Endothelial cell of umbilical vein (primary cell): ENCODE measurements at regions not wholly inside any gene's neighbourhood (a gene's known extent, or its start where the extent isn't known, plus 50 kb on each side); places are given as distances from the start of the nearest gene placed in this dataset.

Experiments used
- BruUV-seq: library from RNA; stranded (reverse); fragments of 400-500 nt; replicated peaks from 2 replicates; lab custom pipeline; 2021; lab: Mats Ljungman, UMichigan
- CTCF ChIA-PET: fragments of 300-600, 350-600 bp; sonication (Branson Sonifier 250); formaldehyde crosslinking; loops from one replicate; lab custom pipeline; 2021; ENCODE audit warnings: antibody characterized with exemption, inconsistent platforms; lab: Charles Lee
- POLR2A ChIA-PET: fragments of 300-600, 350-600 bp; sonication (Branson Sonifier 250); formaldehyde crosslinking; loops from one replicate; lab custom pipeline; 2021; ENCODE audit warnings: antibody characterized with exemption, inconsistent platforms; lab: Charles Lee
- DNase-seq: peaks from one replicate; pipeline ENCODE4 v3.0.0-alpha.2; 2011; ENCODE audit warnings: low read depth, low spot score
- FAIRE-seq: peaks from 2 replicates; lab custom pipeline; 2011; peaks lifted over from hg19 to GRCh38; lab: Jason Lieb, UNC
- H2AFZ ChIP-seq: 2 replicates; pipeline ENCODE4 v1.6.0; 2012; ENCODE audit warnings: low read depth, low read length, control low read depth, inconsistent platforms
- H3K27ac ChIP-seq: 2 replicates; pipeline ENCODE4 v1.5.1; 2011; ENCODE audit warnings: low read depth, mild to moderate bottlenecking, control low read depth, low read length, moderate library complexity; ENCODE audit not compliant: insufficient read depth
- H3K27me3 ChIP-seq, 2 experiments: 2 replicates each; pipeline versions ENCODE4 v1.6.0 to v1.6.1; 2011; ENCODE audit warnings: low read length in 2 of 2, mixed read lengths in 1 of 2; ENCODE audit not compliant: control insufficient read depth in 2 of 2, insufficient read depth in 2 of 2
- H3K36me3 ChIP-seq, 2 experiments: 2 replicates in 1 of 2; 3 replicates in 1 of 2; pipeline ENCODE4 v1.5.1; 2011; ENCODE audit warnings: low read length in 2 of 2, mild to moderate bottlenecking in 1 of 2, moderate library complexity in 1 of 2; ENCODE audit not compliant: control insufficient read depth in 2 of 2, insufficient read depth in 2 of 2; ENCODE audit errors: extremely low read depth in 1 of 2
- H3K4me1 ChIP-seq: 3 replicates; pipeline ENCODE4 v1.5.1; 2011; ENCODE audit warnings: mild to moderate bottlenecking, low read length; ENCODE audit not compliant: control insufficient read depth, insufficient read depth; ENCODE audit errors: extremely low read depth
- H3K4me2 ChIP-seq: 2 replicates; pipeline ENCODE4 v1.6.1; 2011; ENCODE audit warnings: low read length, control low read depth, mixed read lengths; ENCODE audit not compliant: insufficient read depth
- H3K4me3 ChIP-seq, 3 experiments: fragments of 200-600 bp in 1 of 3; sonication (generic), shearing (Covaris generic) in 1 of 3; replicated peaks in 1 of 3; 2 replicates each; pipeline ENCODE4 v1.5.1; 2011 to 2016; ENCODE audit warnings: control low read depth in 3 of 3, low read length in 3 of 3, mild to moderate bottlenecking in 2 of 3, inconsistent platforms in 1 of 3, low read depth in 1 of 3, moderate library complexity in 1 of 3; ENCODE audit not compliant: insufficient read depth in 1 of 3
- H3K79me2 ChIP-seq: 2 replicates; pipeline ENCODE4 v1.6.0; 2012; ENCODE audit warnings: low read length, inconsistent platforms; ENCODE audit not compliant: control insufficient read depth, insufficient read depth
- H3K9ac ChIP-seq: replicated peaks from 2 replicates; pipeline ENCODE3; 2011; ENCODE audit warnings: low read length, control low read depth; ENCODE audit not compliant: insufficient read depth; ENCODE audit errors: extremely low read depth
- H3K9me1 ChIP-seq: replicated peaks from 3 replicates; pipeline ENCODE4 v1.6.0; 2011; ENCODE audit warnings: mild to moderate bottlenecking, low read length; ENCODE audit not compliant: control insufficient read depth, insufficient read depth; ENCODE audit errors: extremely low read depth
- H3K9me3 ChIP-seq: replicated peaks from 2 replicates; pipeline ENCODE4 v1.5.1; 2012; ENCODE audit warnings: low read length, inconsistent platforms; ENCODE audit not compliant: control insufficient read depth, insufficient read depth
- H4K20me1 ChIP-seq: replicated peaks from 2 replicates; pipeline ENCODE3; 2011; ENCODE audit warnings: mild to moderate bottlenecking, low read length; ENCODE audit not compliant: control insufficient read depth, insufficient read depth; ENCODE audit errors: extremely low read depth
- CTCF ChIP-seq, 2 donors: IDR thresholded peaks; 1 replicate in 1 of 2; 2 replicates in 1 of 2; pipeline ENCODE4 v1.5.1; 2011; ENCODE audit warnings: low read length in 2 of 2, mild to moderate bottlenecking in 2 of 2, moderate library complexity in 2 of 2, control low read depth in 1 of 2, inconsistent platforms in 1 of 2, low read depth in 1 of 2; ENCODE audit not compliant: insufficient read depth in 1 of 2; ENCODE audit errors: extremely low read depth in 1 of 2
- FOS ChIP-seq: IDR thresholded peaks from 2 replicates; pipeline ENCODE4 v1.6.1; 2011; ENCODE audit warnings: mild to moderate bottlenecking, low read length, moderate library complexity, borderline replicate concordance; ENCODE audit not compliant: insufficient read depth
- GATA2 ChIP-seq: IDR thresholded peaks from 2 replicates; pipeline ENCODE4 v1.7.0; 2011; ENCODE audit warnings: low read depth, mild to moderate bottlenecking, moderate library complexity, mixed read lengths, low read length; ENCODE audit not compliant: insufficient read length, insufficient read depth
- JUN ChIP-seq: IDR thresholded peaks from 2 replicates; pipeline ENCODE4 v1.6.1; 2011; ENCODE audit warnings: borderline replicate concordance, low read depth; ENCODE audit not compliant: insufficient read length, insufficient read depth
- MYC ChIP-seq: IDR thresholded peaks from one replicate; pipeline ENCODE4 v1.6.1; 2011; ENCODE audit warnings: mild to moderate bottlenecking, low read depth, low read length
- POLR2A ChIP-seq: IDR thresholded peaks from 2 replicates; pipeline ENCODE4 v1.6.1; 2012; ENCODE audit warnings: low read depth, mild to moderate bottlenecking, control low read depth, low read length
- dilution Hi-C: fragments of 300-500 bp; cut with MboI; formaldehyde crosslinking; loops from one replicate; pipeline ENCODE4 v1.15.0; 2019; ENCODE audit warnings: low sequenced_read_pairs; ENCODE audit not compliant: extremely low pct_ligation_motif_present
- intact Hi-C: fragments of 100-400 bp; cut with micrococcal nuclease; formaldehyde crosslinking; loops from one replicate; pipeline ENCODE4 v1.10.0; 2022

- no peaks in the 10 kb centered on the region for H3K9me1 ChIP-seq
- no peaks in the 10 kb centered on the region for H3K9me3 ChIP-seq
- no peak overlapping the region for H3K27ac ChIP-seq
- no peaks in the 10 kb centered on the region for H4K20me1 ChIP-seq
- intact Hi-C loops = loop anchor here (2.0 to 5.0 kb wide), 2 partner anchors 19 to 161 kb away; no protein-coding TSS in a partner anchor
- no peak overlapping the region for H2AFZ ChIP-seq
- H3K4me1 ChIP-seq = peaks cover 7% of the 10 kb centered on the region
- H3K36me3 ChIP-seq = no peaks in the 10 kb centered on the region
- dilution Hi-C loops = no loop called here
- no peaks in the 10 kb centered on the region for H3K27me3 ChIP-seq
- ChIA-PET CTCF (interaction anchor here (0.7 to 2.2 kb wide), 10 partner anchors 12 to 538 kb away, joined by 3 to 8 read pairs (median 5); no protein-coding TSS in a partner anchor), POLR2A (no interaction called here)
- no peak overlapping the region for H3K9ac ChIP-seq
- DNase-seq (peak; percentile 48), FAIRE-seq (no peak)
- TF ChIP-seq JUN (no peak), FOS (no peak), POLR2A (no peak), GATA2 (no peak), CTCF (IDR thresholded peaks at IDR 0.05; ENCODE audit: extremely low read depth in 1 of 2, insufficient read depth in 1 of 2, low read depth in 1 of 2, low read length in 2 of 2) (no peak)
- H3K4me2 ChIP-seq = peak overlapping the region; percentile 64
- H3K79me2 ChIP-seq = no peaks in the 10 kb centered on the region
- H3K4me3 ChIP-seq = no peak overlapping the region
- BruUV-seq = no TSS peak
Observed at GRCh38 chr7:17463511-17464085, 165.1 kb downstream of the AHR start.

- no peaks in the 10 kb centered on the region for H3K9me3 ChIP-seq
- no TSS peak for BruUV-seq
- CTCF ChIA-PET = no interaction called here
- DNase-seq (no peak), FAIRE-seq (no peak)
- TF ChIP-seq JUN = no peak
- TF ChIP-seq CTCF (IDR thresholded peaks at IDR 0.05; ENCODE audit: extremely low read depth in 1 of 2, insufficient read depth in 1 of 2, low read depth in 1 of 2, low read length in 2 of 2) = no peak
- TF ChIP-seq GATA2 = no peak
- no peak for TF ChIP-seq MYC
- intact Hi-C loops = no loop called here
- H3K27me3 ChIP-seq = no peaks in the 10 kb centered on the region
- no peaks in the 10 kb centered on the region for H3K36me3 ChIP-seq
- H3K79me2 ChIP-seq = no peaks in the 10 kb centered on the region
- POLR2A ChIA-PET = no interaction called here
- no peaks in the 10 kb centered on the region for H3K9me1 ChIP-seq
- no peak overlapping the region for H3K4me3 ChIP-seq
- H3K4me1 ChIP-seq = peaks cover 7% of the 10 kb centered on the region
- H3K27ac ChIP-seq = no peak overlapping the region
- H2AFZ ChIP-seq = no peak overlapping the region
- H3K9ac ChIP-seq = no peak overlapping the region
- no peak overlapping the region for H3K4me2 ChIP-seq
- dilution Hi-C loops = no loop called here
- H4K20me1 ChIP-seq = no peaks in the 10 kb centered on the region
Observed at GRCh38 chr7:17466216-17466615, 167.8 kb downstream of the AHR start.
